ENCODE measurements at regions not wholly inside any gene's neighbourhood (a gene's known extent, or its start where the extent isn't known, plus 50 kb on each side); places are given as distances from the start of the nearest gene placed in this dataset.

- TF ChIP-seq POLR2A (IDR thresholded peaks at IDR 0.05; ENCODE audit: low read length) = no peak
- no peak for TF ChIP-seq GATA1 (IDR thresholded peaks at IDR 0.05; ENCODE audit: low read depth, low read length)
Observed at GRCh38 chr9:29644514-29644913, 2071.2 kb upstream of the C9orf72 start.

Measured in erythroblast (primary cell).